ENCODE measurements at regions not wholly inside any gene's neighbourhood (a gene's known extent, or its start where the extent isn't known, plus 50 kb on each side); places are given as distances from the start of the nearest gene placed in this dataset.

DNA sequence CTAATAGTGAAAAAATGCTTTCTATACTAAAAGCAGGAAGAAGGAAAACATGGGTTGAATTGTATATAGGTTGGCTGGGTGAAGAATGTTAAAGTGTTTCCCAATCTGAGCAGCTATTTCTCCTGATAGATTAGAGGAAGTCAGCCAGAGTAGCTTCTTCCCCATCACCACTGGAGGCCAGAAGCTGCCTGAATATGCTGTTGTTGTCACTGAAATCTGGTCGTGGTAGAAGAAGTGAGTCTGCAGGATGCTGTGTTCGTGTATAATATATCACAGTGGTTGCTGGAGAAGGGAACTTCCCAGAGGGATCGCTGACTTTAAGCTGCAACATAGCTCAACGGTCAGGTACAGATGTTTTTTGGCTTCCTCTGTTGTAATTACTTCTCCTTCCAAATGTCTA lies 247.5 kb upstream of the LRATD1 start:
- DNase-seq, result peak; percentile 4

DNA sequence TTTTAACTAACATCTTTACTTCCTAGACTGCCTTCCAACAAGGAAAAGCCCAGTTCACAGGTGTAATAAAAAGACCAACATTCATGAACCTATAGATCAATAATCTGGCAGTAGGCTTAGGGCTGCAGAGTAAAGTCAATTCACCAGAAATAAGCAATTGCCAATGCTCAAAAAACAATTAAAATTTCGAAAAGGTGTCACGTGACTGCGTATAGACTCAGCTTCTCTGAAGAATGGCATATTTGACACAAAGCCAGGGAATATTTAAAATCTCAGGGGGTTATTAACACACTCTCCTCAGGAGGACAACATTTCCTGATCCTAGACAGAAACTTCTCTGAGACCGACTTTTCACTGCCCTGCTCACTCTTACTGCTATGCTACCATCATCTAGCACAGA lies 245.2 kb upstream of the LRATD1 start:
- no peak for DNase-seq

DNA sequence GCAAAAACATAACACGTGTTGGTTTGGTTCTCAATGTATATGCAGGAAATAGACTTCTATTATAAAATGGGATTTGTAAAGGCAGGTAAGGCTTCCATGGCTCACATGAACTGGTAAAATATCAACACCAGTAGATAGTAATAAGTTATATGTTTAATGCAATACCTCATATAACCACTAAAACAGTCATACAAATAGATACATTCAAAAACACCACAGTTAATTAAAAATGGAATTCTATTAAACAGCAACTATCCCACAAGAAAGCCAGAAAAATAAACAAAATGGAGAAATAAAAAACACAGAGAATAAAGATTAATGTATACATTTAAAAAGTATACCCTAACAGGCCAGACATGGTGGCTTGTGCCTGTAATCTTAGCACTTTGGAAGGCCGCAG lies 243.8 kb upstream of the LRATD1 start:
- no peak for DNase-seq

DNA sequence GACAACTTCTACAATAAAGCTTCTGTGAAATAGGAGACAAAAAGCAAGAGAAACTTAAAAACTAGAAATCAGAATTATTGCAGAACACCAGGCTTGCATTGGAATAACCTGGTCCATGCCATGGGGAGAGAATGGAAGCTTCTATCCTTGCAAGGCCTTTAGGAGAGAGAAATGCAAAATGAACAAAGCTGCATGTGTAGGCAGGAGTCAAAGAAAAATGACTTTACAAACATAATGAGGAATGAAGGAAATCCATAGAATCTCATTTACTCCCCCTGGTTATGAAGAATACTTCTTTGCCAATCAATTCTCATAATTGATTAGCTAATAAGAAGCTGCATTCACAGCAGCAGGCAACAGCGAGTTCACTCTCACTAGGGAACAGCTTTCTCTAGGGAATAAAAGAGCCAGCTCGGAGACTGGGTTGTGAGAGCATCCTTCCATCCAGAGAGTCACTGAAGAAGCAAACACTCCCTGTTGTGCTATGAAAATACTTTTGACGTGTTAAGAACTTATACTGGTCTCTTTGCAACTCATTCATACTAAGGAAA lies 235.9 kb upstream of the LRATD1 start:
- DNase-seq, result no peak

DNA sequence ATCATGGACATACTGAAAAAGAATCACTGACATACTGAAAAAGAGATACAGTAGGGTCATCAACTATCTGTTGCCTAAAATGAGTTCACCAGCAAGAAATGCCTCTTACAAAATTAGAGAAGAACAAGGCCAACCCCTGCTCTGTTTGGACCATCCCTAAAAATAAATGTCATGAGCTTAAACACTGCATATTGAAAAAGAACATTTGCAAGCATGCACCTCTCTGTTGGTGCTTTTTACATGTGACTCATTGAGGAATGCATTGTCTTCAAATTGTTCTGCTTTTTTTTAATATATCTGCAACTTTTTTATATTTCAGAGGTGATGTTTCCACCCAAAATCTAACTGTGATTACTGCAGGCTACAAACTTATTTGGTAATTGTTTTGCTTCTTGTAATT lies 233.9 kb upstream of the LRATD1 start:
- no peak for DNase-seq

DNA sequence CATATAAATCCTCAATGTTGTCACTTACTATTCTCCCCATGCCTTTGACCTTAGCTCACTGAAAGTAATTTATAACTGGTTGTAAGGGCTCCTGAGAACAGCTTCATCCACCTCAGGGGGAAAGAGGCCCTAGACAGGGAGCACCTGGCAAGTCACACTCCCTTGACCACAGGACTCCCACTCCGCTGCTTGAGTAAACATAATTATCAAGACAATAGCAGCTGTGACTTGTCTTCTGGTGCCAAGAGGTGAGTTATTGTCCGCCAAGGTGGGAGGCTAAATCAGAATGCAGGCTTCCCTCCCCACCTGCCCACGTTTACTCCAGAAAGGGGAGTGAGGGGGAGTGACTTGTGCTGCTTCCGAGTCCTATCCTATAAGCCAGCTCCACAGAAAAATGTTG lies 230.6 kb upstream of the LRATD1 start:
- DNase-seq, result no peak

DNA sequence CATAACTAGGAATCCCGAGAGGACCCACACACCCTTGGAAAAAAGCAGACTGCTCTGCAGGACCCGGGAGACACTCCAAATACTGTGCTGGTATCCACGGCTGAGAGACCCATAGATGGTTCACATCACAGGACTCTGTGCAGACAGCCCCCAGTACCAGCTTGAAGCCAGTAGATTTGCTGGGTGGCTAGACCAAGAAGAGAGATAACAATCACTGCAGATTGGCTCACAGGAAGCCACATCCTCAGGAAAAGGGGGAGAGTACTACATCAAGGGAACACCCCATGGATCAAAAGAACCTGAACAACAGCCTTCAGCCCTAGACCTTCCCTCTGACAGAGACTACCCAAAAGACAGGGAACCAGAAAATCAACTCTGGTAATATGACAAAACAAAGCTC lies 223.8 kb upstream of the LRATD1 start:
- no peak for DNase-seq

DNA sequence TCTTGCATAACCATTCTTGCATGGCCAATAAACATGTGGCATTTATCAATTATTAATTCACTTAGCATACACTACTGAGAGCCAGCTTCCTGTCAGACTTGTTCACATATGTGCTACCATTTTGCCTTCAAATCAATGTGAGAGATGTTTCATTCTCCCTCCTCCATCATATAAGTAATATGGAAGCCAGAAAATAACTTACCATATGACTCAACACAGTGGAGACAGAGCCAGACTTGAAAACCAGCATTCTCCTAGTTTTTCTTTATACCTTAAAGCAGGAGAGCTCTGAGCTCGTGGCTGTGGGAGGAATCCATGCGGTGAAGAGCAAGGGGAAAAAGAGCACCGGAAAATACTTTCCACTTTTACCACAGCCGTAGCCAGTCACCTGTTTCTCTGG lies 215.0 kb upstream of the LRATD1 start:
- no peak for DNase-seq

DNA sequence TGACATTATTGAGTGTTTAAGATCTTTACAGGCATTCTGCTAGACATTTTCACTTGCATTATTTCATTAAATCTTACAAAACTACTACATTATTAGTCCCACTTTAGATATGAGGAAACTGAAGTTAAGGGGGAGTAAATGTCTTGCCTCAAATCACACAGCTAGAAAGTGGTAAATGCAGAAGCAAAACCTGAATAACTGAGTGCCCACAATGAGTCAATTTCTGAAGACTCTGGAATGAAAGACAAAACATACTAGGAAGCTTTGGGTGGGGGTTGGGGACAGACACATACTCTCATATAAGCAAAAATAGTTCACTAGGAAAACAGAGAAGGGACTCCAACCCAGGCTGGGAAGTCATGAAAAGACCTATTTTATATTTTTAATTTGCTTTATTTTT lies 214.4 kb upstream of the LRATD1 start:
- DNase-seq, result no peak

DNA sequence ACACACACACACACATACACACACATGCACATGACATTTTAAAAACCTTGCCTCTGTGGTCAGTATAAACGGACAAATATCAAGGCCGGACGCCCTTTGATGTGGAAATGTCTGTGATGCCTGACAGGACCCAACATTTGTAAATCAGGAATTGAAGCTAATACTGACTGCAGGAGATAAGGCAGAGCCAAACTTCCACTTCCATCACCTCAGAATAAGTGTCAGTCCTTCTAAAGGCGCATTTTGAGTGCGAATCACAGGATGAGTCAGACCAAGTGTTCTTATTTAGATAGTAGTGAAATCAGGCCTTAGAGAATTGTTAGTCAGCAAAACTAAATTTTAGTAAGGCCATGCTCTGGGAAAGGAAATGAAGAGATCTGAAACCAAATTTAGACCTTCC lies 211.7 kb upstream of the LRATD1 start:
- no peak for DNase-seq

DNA sequence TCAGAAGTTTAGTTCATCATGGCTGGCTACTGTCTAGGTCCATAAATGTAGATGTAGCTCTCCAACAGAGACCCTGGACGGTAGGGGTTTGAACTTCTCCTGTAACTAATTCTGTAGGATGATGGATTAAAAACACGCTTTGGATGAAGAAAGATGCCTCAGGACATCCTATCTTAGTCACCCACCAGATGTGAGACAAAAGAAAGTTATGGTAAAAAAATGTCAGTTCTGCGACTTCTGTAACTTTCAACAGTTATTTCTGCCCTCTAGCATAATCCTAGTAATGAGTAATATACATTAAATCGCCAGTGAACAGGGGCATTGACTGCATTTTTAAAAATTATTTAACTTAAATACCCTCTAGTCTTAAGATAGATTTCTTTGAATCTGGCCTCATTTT lies 210.1 kb upstream of the LRATD1 start:
- DNase-seq, result no peak

DNA sequence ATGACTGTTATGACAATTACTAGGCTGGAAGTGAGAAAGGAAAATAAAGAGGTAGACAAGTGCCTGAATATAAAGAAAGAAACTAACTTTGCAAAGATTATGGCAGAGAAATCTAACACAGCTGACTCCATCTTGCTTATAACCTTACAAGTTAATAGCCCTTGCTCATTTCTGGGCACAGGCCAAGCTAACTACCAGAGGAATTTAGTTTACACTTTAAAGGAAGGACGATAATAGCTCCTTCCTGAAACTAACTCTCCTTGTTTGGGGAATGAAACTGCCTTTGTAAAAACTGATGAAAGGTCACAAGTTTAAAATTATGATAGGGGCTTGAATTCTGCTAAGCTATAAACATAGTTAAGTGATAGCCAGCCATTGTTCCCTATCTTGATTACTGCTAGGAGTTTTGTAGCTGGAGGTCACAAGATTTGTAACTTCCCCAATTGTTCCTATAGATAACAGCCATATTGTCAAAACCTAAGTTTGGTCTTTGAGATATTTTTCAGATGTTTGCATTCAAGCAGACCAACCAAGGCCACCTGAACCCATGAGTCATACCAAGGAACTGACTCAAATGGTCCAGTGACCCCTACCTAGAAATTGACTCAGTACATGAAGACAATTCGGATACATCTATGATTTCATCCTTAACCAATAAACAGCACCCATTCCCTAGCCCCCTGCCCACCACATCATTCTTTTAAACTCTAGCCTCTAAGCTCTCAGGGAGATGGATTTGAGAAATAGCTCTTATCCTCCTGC lies 209.2 kb upstream of the LRATD1 start:
- no peak for DNase-seq

DNA sequence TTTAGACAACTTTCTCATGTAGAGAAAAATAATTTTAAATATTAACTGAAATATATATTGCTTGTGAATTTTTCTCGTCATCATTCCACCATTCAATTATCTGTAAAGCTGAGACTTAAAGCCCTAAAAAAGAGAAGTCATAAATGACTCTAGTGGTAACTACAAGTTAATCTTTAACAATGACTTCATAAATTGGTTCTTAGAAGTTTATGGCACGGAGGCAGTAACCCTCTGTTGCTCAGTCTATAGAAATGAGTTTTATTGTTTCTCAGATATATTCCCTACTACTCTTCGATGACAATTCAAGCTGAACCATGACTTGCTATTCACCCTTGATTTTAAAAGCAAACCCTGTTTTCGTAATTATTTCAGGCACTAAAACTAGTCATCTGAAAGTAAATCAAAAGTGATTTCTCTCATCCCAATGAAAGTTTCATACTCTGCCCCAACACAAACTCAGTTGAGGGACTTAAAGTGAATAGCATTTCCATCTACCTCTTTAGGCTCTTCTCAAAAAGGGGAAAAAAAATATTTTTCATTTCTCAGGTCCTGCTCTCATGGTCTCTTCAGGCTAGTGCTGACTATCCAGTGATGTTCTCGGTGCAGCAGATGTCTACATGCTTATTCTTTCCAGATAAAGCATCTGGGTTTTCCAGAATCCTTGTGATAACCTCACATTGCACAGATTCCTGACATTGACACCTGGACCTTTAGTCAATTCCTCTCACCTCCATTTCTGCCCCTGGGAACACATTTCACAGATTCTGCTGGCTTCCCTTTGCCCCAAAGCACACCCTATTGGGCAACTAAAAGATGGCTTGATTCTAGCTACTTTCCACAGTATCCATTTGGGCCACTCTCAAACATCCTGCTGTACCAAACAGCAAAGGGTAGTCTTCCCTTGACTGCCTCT lies 207.8 kb upstream of the LRATD1 start:
- DNase-seq, result no peak

DNA sequence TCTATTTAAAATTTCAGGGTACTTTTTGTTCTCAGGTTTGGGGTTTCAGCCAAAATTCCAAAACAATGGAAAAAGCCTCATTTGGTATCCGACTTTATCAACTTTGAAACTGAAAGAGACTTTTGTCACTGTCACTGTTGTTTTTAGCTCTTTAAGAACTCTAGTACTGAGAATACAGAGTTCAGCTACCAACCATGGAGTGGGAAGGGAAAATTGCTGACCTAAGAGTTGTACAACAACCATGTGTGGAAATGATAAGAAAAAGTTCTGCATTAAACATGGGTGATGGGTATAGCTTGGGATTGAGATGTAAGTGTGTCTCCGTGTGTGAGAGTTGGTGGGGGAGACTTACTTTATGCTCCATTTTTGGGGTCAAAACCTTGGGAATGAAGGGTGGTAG lies 206.6 kb upstream of the LRATD1 start:
- no peak for DNase-seq

DNA sequence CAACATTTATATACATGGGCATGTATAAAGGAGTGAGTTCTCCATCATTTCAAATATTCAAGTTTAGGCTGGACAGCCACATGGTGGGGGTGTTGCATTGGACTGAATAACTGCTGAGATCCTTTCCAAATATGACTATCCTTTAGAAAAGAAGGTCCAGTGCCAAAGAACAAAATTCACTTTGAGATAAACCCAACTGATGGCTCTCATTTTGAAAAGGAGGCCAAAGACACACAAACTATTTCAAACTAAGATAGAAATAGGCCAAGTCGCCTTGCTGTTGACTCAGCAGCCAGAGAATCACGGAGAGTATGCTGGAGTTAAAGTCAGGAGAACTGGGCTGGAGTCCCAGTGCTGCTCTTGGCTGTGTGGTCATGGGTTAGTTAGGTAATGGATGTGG lies 204.5 kb upstream of the LRATD1 start:
- DNase-seq, result peak; percentile 26

DNA sequence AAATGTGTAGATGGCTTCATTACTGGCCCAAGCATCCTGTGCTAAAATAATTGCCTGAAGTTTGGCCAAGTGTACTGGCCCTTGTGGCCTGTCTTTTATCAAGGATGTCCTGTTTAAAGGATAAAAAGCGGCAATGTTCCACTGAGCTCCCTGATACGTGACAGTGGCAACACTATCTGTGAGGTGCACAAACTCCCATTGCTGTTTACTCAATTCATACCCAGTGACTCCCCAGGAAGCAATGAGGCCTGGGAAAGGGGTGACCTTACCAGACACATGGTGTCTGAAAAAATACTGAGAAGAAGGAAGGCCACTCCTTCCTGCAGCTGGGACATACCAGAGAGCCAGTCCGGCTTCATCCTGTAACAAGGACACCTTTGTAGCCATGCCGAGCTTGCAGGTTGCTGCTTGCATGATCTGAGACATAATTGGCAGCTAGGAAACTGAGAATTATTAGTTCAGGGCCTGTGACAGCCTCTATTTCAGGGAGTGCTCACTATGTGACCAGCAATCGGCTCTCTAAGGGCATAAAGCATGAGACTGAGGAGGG lies 198.5 kb upstream of the LRATD1 start:
- DNase-seq, result no peak

DNA sequence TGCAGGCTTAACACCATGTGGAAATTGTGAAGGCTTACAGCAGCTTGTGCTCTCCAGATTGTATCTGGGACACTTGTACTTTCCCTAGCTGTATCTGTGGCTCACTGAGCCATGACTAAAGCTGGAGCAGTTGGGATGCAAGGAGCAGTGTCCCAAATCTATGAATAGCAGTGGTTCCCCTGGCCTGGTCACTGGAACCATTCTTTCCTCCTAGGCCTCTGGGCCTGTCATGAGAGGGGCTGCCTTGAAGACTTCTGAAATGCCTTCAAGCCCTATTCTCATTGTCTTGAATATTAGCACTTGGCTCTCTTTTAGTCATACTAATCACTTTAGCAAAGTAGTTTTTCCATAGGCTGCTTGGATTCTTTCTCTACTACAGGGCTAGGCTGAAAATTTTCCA lies 186.8 kb upstream of the LRATD1 start:
- DNase-seq, result no peak

DNA sequence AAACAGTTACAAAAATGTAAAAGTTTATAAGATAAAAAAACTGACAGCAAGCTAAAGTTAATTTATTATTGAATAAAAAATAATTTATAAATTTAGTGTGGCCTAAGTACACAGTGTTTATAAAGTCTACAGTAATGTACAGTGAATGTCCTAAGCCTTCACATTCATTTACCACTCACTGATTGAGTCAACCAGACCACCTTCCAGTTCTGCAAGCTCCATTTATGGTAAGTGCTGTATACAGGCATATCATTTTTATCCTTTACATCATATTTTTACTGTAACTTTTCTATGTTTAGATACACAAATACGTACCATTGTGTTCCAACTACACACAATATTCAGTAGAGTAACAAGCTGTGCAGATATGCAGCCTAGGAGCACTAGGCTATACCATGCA lies 184.2 kb upstream of the LRATD1 start:
- DNase-seq, result no peak

DNA sequence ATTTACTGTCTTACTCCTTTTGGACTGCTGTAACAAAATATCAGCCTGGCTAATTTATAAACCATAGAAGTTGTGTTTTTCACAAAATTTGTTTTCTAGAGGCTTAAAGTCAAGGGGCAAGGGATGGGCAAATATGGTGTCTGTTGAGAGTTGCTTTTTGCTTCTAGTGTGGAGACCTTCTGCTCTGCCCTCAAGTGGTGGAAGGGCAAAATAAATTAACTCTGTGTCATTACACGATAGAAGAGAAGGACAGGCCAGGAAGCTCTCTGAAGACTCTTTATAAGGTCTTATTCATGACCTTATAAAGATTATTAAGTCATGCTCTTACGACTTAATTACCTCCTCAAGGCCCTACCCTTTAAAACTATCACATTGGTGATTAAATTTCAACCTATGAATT lies 181.2 kb upstream of the LRATD1 start:
- no peak for DNase-seq

DNA sequence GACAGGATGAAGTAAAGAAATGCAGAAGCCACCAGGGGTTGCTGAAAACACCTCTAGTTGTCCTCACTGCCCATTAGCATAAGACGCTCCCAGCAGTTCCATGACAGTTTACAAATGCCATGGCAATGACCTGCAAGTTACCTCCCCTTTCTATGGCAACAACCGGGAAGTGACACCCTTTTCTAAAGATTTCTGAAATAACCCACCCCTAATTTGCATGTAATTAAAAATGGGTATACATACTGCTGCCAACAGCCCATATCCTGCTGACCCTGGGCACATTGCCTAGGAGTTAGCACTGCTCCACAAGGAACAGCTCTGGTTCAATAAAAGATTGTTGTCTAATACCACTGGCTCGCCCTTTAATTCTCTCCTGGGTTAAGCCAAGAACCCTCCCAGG lies 178.3 kb upstream of the LRATD1 start:
- no peak for DNase-seq

DNA sequence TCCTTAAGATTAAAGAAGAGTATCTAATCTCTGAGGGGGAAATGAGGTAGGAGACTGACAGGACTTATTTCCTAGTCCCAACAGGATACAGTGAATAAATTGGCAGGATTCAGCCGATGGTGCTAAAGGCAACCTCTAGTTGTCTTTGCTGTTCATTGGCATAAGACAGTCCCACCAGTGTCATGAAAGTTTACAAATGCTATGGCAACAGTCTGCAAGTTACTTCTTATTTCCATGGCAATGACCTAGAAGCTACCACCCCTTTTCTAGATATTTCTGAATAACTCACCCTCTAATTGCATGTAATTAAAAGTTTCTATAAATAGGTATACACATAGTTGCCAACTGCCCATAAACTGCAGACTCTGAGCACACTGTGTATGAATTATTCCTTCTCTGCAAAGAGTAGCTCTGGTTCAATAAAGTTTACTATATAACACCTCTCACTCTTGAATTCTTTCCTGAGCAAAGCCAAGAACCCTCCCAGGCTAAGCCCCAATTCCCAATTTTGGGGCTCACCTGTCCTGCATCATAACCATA lies 172.7 kb upstream of the LRATD1 start:
- no peak for DNase-seq

DNA sequence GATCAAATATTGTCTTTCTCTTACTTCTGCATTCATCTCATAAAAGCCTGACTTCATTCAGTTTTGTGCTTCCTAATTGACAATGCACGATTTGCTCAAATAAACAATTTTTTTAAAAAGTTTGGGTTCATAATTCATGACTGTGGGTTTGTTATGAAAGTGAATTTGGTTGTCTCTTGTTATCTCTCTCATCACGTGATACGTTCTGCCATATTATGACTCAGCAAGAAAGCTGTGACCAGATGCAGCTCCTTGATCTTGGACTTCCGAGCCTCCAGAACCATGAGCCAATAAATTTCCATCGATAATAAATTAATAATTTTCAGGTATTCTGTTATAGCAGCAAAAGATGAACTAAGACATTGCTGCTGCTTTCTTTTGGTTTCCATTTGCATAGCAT lies 156.5 kb upstream of the LRATD1 start:
- no peak for DNase-seq

DNA sequence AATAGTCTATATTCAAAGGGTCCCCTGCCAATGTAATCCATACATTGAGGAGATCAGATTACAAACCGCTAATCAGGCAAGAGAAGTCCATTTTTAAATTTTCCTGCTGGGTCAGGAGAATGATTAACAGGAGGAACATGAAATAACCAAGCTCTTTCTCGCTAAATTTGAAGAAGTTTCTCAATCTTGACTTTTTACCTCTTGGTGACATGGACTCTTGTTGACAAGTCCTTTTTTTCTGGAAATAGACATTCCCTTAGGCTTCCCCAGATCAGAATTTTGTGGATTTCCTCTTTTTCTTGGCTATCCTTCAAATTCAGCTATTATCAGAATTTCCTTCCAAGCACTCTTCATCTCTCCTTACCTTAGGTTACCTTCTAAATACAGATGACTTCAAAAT lies 153.0 kb upstream of the LRATD1 start:
- DNase-seq, result no peak
